ENCODE measurements at regions not wholly inside any gene's neighbourhood (a gene's known extent, or its start where the extent isn't known, plus 50 kb on each side); places are given as distances from the start of the nearest gene placed in this dataset.

DNA sequence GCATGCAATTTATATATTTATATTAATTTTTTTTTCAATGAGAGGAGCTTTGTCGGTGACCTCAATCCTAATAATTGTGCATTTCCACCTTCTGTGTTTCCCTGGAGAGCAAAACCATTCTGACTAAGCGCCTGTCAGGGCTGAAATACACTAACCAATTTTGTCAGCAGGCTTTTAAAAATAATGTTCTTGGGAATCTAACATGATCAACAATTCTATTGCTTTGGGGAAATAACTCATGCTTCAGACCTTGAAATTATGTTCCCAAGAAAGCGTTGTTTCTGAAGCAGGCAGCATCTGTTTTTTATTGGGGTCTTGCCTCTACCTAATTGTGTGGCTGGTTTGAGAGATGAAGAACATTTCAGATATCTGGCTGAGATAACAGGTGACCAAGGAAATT, 129.1 kb upstream of the ALKAL2 start:
- TF ChIP-seq FOXP2 (optimal IDR thresholded peaks at IDR 0.05; ENCODE audit: borderline replicate concordance, extremely low read depth, extremely low read length, insufficient read depth) (no peak), SIN3A (IDR thresholded peaks at IDR 0.05; ENCODE audit: borderline replicate concordance, insufficient read depth, low read length) (no peak), TAF1 (IDR thresholded peaks at IDR 0.05; ENCODE audit: borderline replicate concordance, insufficient read depth, low read length) (no peak), POLR2AphosphoS5 (IDR thresholded peaks at IDR 0.05; ENCODE audit: low read depth, low read length) (no peak)
- TF ChIP-seq, protein P1, sequence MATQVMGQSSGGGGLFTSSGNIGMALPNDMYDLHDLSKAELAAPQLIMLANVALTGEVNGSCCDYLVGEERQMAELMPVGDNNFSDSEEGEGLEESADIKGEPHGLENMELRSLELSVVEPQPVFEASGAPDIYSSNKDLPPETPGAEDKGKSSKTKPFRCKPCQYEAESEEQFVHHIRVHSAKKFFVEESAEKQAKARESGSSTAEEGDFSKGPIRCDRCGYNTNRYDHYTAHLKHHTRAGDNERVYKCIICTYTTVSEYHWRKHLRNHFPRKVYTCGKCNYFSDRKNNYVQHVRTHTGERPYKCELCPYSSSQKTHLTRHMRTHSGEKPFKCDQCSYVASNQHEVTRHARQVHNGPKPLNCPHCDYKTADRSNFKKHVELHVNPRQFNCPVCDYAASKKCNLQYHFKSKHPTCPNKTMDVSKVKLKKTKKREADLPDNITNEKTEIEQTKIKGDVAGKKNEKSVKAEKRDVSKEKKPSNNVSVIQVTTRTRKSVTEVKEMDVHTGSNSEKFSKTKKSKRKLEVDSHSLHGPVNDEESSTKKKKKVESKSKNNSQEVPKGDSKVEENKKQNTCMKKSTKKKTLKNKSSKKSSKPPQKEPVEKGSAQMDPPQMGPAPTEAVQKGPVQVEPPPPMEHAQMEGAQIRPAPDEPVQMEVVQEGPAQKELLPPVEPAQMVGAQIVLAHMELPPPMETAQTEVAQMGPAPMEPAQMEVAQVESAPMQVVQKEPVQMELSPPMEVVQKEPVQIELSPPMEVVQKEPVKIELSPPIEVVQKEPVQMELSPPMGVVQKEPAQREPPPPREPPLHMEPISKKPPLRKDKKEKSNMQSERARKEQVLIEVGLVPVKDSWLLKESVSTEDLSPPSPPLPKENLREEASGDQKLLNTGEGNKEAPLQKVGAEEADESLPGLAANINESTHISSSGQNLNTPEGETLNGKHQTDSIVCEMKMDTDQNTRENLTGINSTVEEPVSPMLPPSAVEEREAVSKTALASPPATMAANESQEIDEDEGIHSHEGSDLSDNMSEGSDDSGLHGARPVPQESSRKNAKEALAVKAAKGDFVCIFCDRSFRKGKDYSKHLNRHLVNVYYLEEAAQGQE (IDR thresholded peaks at IDR 0.05; ENCODE audit: insufficient read depth in 1 of 2, low read depth in 2 of 2, low read length in 2 of 2): no peak

DNA sequence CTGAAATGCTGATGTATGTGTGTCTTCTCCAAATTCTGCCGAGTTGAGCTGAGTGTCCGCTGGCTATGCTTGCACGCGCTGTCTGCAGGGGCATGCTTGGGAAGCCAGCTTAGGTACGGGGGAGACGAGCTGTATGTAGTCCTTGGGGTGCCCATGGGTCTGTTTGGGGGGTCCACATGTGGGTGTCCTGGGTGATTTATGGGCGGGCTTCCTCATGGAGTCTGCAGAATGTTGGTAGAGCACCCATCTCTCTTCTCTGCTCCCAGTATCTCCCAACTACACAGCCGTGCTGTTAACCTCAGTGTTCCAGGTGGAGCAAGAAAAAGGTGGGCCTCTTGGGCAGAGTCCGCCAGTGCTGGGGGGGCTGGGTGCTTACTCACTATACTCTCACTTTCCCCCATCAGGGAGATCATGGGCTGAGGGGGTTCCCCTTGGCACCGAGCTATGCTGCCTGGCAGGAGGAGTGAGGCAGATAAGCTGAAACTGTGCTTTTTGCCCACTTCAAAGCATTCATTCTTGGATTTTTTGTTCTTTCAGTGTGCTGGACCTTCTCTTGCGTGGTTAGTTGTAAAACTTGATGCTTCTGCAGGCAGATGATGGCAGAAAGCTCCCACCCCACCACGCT, 128.2 kb upstream of the ALKAL2 start:
- TF ChIP-seq, protein P1 (IDR thresholded peaks at IDR 0.05; ENCODE audit: insufficient read depth in 1 of 2, low read depth in 2 of 2, low read length in 2 of 2): no peak
- TF ChIP-seq POLR2AphosphoS5 (IDR thresholded peaks at IDR 0.05; ENCODE audit: low read depth, low read length): no peak
- TF ChIP-seq TAF1 (IDR thresholded peaks at IDR 0.05; ENCODE audit: borderline replicate concordance, insufficient read depth, low read length): no peak
- TF ChIP-seq FOXP2 (optimal IDR thresholded peaks at IDR 0.05; ENCODE audit: borderline replicate concordance, extremely low read depth, extremely low read length, insufficient read depth): no peak
- TF ChIP-seq SIN3A (IDR thresholded peaks at IDR 0.05; ENCODE audit: borderline replicate concordance, insufficient read depth, low read length): no peak

DNA sequence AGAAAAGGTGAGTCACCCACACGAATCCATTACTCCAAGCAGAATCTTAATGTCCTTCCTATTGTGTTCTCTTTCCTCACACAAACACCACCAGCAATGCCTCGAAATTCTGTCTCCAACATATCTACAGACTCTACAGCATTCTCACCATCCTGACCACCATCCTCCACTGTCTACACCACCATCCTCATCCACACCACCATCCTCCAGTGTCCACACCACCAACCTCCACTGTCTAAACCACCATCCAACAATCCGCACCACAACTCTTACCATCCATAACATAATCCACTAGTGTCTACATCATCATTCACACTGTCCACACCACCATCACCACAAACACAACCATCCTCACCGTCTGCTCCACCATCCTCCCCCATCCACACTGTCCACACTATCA, 121.6 kb upstream of the ALKAL2 start:
- TF ChIP-seq SIN3A (IDR thresholded peaks at IDR 0.05; ENCODE audit: borderline replicate concordance, insufficient read depth, low read length): no peak

DNA sequence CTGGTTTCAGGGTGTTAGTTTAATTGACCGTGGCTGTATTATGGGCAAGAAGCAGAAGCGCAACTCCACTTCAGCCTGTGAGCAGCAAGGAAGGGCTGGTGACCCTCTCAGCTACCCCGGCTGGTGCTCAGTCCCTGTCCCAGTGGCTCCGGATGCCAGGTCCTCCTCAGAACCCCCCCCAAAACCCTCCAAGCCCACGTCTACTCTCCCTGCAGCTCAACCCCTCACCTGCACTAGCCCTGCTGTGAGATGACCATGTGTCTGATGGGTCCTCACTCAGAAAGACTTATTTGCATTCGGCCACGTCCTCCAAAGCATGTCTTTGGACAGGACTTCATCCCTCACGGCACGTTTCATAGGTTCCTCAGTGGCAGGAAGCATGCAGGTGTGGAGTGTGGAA, 119.7 kb upstream of the ALKAL2 start:
- TF ChIP-seq TAF1 (IDR thresholded peaks at IDR 0.05; ENCODE audit: borderline replicate concordance, insufficient read depth, low read length): no peak
- no peak for TF ChIP-seq POLR2AphosphoS5 (IDR thresholded peaks at IDR 0.05; ENCODE audit: low read depth, low read length)
- TF ChIP-seq, protein P1 (IDR thresholded peaks at IDR 0.05; ENCODE audit: insufficient read depth in 1 of 2, low read depth in 2 of 2, low read length in 2 of 2): no peak
- TF ChIP-seq SIN3A (IDR thresholded peaks at IDR 0.05; ENCODE audit: borderline replicate concordance, insufficient read depth, low read length): no peak
- no peak for TF ChIP-seq FOXP2 (optimal IDR thresholded peaks at IDR 0.05; ENCODE audit: borderline replicate concordance, extremely low read depth, extremely low read length, insufficient read depth)

DNA sequence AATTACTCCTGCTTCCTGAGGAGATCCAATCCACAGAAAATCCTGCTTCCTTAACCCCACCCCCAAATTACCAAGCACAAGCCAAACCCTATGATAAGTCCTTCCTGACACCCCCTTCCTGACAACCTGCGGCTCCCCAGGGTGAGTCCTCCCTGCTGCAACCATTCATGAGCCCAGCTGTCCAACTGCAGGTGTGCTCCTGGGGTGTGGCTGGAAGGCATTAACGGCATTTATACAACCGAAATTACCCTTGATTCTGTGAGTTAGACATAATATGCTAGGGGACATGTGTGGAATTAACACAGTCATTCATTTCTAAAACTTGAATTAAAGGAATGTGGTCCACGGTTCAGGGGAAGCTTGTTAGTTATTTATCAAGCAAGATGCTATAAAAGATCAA, 119.0 kb upstream of the ALKAL2 start:
- TF ChIP-seq TAF1 (IDR thresholded peaks at IDR 0.05; ENCODE audit: borderline replicate concordance, insufficient read depth, low read length) (no peak), POLR2AphosphoS5 (IDR thresholded peaks at IDR 0.05; ENCODE audit: low read depth, low read length) (no peak)
- TF ChIP-seq, protein P1 (IDR thresholded peaks at IDR 0.05; ENCODE audit: insufficient read depth in 1 of 2, low read depth in 2 of 2, low read length in 2 of 2): no peak

All from PFSK-1 (cell line).